NCI-H2227 treated with DMSO at 0.1 percent for 48 hours (cell line): ENCODE measurements at regions not wholly inside any gene's neighbourhood (a gene's known extent, or its start where the extent isn't known, plus 50 kb on each side); places are given as distances from the start of the nearest gene placed in this dataset.

Experiments
- DNase-seq: peaks from one replicate; lab custom pipeline; 2025; lab: John Stamatoyannopoulos, UW

- peak; percentile 22 for DNase-seq
Measured at GRCh38 chr18:53753601-53754000, 470.9 kb downstream of the MBD2 start.

GRCh38 chr18:53752781-53753367 lies 471.6 kb downstream of the MBD2 start:
- no peak for DNase-seq

DNA sequence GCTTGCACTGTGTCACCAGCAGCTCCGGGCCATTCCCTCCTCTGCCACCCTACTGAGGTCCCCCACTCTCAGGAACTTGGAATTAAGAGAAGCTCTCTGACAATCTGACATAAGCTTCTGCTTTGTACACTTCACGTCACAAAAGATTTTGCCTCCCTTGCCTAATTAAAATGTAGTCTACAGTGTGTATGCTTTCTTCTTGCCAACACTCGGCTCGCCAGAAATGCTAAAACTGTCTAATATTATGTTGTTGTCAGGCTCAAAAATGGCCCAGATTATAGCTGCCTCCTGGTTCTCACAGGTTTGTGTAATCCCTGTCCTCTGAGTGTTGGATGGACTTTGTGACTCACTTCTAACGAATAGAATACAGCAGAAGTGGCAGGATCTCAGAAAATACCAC lies 474.7 kb downstream of the MBD2 start:
- DNase-seq: no peak

DNA sequence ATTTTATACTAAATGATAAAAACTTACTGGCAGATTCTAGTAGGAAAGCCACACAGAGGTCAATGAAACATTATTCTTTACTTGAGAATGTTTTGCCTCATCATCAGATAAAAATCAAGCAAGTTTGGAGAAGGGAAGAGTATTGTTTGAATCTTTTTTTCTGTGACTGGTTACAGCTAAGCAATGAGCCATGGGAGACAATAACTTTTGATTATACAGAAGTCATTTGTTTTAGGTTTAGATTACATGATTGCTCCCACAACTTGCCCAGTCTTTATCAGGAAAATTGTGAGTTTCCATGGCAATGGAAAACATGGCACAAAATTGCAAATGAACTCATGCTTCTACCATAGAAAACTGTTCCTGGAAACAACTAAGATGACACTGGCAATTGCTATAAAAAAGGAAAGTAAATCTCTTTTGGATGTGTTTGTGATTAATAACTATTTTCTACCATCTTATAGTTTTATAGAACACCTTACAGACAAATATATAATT lies 476.8 kb downstream of the MBD2 start:
- DNase-seq: no peak

- DNase-seq: no peak
Measured at GRCh38 chr18:53747210-53747609, 477.3 kb downstream of the MBD2 start.

- no peak for DNase-seq
Measured at GRCh38 chr18:53745986-53746385, 478.5 kb downstream of the MBD2 start.

DNA sequence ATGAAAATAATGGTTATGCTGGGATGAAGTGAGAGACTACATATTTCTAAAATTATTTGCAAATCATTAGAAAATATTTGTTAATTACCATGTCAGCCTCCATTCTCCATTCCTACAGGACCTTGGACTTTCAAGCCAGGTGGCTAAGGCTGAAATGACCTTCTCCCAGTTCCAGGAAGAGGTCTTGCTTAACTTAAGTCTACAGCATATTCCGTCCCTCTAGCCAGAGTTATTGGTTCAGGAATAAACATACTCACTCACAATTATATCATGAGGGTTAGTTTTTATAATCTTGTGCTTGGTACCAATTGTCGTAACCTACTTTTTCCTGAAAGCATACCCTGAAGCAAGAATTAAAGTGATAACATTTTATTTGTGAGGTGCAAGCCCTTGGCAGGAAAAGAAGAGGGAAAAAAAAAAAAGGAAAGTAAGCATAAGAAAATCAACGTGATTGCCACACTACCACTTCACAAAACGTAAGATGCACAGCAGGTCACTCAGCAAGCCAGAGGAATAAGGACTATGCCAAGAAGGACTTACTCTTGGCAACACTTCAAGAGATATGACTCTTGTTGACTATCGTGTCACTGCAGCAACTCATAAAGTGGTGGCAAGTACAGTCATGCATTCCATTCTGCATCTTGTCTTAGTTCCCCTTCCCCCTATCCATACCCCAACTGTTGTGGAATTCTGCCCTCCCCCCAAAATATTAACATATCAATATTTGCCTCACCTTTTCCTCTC lies 479.1 kb downstream of the MBD2 start:
- no peak for DNase-seq

DNA sequence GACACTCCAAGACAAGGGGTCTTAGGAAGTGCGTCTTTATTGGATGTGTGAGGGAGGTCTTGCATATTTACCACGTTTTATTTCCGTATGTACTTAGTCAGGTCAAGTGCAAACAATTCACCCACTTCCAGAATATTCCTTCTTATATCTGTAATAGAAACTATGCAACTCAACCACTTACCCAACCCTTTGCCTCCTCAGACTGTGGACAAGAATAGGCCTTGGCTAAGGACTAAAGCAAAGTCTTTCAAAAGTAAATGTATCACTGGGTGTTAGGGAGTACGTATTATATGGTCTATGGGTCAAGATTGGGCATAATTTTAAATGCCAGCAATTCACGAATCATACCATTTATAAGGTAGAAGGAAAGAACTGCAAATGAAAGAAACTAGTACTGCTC lies 484.8 kb downstream of the MBD2 start:
- DNase-seq: no peak

- DNase-seq: no peak
Measured at GRCh38 chr18:53735526-53735925, 488.9 kb downstream of the MBD2 start.

DNA sequence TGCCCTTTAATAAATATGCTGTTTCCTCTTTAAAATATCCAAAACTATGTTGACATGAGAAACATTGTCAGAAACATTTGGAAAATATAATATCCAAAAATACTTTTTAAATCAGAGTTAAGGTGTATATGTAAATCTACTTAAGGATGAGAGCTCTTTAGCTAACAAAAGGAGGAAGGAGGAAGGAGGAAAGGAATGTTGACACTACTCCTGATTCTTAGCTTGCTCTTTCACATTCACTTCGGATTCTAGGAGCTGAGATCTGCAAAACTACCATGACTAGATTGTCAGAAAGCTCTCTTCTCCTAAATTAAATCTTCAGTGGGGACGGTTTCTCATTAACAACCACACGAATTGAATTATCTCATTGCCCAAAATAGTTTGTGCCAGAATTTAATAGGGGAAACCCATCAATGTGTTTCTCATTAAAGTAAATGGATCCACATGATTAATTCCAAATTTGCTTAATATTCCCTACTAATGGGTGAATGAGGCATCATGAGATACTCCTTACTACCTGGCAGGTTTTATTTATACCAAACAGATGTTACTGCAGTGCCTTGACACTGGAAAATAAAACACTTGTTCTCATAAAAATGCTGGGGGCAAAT lies 509.1 kb downstream of the MBD2 start:
- no peak for DNase-seq

DNA sequence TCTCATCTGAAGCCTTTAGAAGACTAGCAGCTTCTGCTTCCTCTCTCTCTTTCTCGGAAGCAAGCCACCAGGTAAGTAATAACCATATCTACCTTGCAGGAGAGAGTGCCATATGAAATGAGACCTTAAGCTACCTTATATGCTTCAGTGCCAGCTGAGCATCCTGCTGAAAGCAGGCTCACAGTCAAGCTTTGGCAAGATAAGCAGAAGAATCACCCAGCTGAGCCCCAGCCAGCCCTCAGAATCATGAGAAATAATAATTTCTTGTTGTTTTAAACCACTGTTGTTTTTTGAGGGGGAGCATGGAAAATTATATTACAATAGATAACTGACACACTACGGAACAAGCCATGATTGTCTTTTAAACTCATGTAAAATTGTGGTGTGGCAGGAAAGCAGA lies 514.4 kb downstream of the MBD2 start:
- no peak for DNase-seq

GRCh38 chr18:53702480-53702879 lies 522.0 kb downstream of the MBD2 start:
- no peak for DNase-seq

- no peak for DNase-seq
Measured at GRCh38 chr18:53701697-53702096, 522.8 kb downstream of the MBD2 start.

DNA sequence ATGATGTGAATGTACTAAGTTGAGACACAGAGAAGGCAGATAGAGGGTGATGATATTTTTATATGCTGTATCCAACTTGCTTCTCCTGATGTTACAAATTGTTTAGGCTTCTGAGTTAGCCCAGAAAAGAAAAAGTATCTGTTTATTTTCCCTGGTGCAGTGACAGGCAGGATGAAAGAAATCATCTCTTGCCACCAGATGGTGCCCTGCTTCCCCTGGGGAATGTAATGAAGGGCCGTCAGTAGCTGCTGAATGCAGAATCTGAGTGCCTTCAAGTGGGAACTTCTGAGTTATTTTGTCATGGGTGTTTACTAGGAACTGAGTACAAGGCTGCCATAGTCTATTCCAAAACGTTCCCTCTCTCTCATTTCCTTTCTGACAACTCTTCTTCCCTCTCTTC lies 525.6 kb downstream of the MBD2 start:
- no peak for DNase-seq

GRCh38 chr18:53689886-53690285 lies 534.6 kb downstream of the MBD2 start:
- DNase-seq: no peak

DNA sequence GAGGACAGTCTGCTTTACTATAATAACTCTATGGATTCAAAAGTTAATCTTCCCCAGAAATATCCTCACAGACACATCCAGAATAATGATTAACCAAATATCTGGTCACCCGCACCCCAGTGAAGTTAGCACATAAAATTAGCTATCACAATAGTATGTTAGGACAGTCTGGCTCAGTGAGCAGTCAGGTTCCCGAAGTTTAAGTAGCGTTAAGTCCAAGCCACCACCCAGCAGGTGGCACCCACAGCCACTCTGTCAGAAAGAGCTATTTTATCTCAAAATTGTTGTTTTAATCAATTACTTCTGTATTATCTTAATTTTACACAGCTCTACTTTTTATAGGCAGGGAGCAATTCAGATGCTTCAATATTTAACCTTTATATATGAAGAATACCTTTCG lies 537.5 kb downstream of the MBD2 start:
- DNase-seq: no peak

DNA sequence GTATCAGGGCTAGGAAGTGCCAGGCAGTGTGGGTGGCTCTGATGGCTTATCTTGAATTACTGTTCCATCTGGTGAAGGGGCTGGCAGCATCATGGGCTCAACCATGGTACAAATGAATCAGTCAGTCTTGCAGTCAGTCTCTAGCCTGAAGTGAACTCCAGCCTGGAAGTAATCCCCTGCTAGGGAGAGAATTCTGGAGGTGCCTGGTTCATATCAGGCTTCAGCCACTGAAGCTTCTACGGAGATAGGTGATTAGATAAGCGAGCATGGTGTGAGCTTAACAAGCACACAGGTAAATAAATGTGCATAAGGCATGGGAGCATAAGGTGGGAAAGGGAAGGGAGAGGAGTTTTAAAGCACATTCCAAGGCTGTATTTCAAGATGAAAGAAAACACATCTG lies 541.7 kb downstream of the MBD2 start:
- DNase-seq: no peak

DNA sequence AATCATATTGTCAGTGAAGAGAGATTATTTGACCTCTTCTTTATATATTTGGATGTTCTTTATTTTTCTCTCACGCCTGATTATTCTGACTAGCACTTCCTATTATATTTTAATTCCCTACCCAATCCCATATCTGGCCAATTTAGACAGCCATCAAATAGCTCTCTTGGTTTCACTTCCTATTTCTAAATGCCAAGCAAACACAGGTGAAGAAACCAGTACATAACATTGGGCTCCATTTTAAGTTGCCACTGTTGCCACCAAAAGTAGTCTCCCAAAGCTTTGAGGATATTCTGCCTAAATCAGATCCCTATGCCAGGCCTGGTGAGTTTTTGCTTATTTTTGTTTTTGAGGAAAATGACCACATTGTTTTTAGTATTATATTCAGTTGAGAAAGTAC lies 547.0 kb downstream of the MBD2 start:
- no peak for DNase-seq

GRCh38 chr18:53665701-53666100 lies 558.8 kb downstream of the MBD2 start:
- no peak for DNase-seq

DNA sequence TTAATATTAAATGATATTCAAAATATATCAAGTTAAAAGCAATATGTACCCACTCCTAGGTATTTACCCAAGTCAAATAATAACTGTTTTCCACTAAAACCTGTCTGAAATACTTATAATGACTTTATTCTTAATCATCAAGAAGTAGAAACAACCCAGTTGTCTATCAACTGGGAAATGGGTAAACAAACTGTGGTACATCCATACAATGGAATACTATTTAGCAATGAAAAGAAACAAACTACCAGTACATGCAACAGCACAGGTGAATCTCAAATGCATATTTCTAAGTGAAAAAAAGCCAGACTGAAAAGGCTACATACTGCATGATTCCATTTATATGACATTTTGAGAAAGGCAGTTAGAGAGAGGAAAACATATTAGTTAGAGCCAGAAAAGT lies 559.9 kb downstream of the MBD2 start:
- DNase-seq: no peak

DNA sequence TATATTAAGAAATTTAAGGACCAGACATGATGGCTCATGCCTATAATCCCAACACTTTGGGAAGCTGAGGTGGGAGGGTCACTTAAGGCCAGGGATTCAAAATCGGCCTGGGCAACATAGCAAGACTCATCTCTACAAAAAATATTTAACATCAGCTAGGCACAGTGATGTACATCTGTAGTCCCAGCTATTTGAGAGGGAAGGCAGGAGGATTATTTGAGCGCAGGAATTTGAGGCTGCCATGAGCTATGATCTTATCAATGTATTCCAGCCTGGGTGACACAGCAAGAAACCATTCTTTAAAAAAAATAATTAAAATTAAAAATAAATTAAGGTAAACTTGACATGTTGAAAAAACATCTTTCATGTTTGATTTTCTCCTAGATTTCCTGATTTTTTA lies 564.2 kb downstream of the MBD2 start:
- no peak for DNase-seq

GRCh38 chr18:53657257-53657656 lies 567.2 kb downstream of the MBD2 start:
- DNase-seq: no peak

- no peak for DNase-seq
Measured at GRCh38 chr18:53649621-53650020, 574.8 kb downstream of the MBD2 start.
